ENCODE measurements at regions not wholly inside any gene's neighbourhood (a gene's known extent, or its start where the extent isn't known, plus 50 kb on each side); places are given as distances from the start of the nearest gene placed in this dataset.
A peak's percentile ranks its signal among the peaks of the same experiment; 100 is the strongest.
"Not testable (repeated sequence)": the region's sequence is repeated elsewhere in the genome, so short reads cannot be mapped to it uniquely, and the experiment has no call there.

GRCh38 chr11:34721646-34722045 is 100.8 kb downstream of the EHF start:
- TF ChIP-seq CTCF (IDR thresholded peaks at IDR 0.05; ENCODE audit: low read depth, low read length): no peak
- peak; percentile 33 to 69 for DNase-seq (ENCODE audit: low read depth in 2 of 2)
- H3K4me3 ChIP-seq (replicated peaks in 1 of 2; ENCODE audit: low read depth in 2 of 2, low read length in 2 of 2): no peak overlapping the region

- no peak for TF ChIP-seq CTCF (IDR thresholded peaks at IDR 0.05; ENCODE audit: low read depth, low read length)
- DNase-seq (ENCODE audit: low read depth in 2 of 2): peak in 1 of 2 donors; percentile 5
- no peak overlapping the region for H3K4me3 ChIP-seq (replicated peaks in 1 of 2; ENCODE audit: low read depth in 2 of 2, low read length in 2 of 2)
Observed at GRCh38 chr11:34719303-34719848, 98.5 kb downstream of the EHF start.

- not testable (repeated sequence) for DNase-seq (ENCODE audit: low read depth in 2 of 2); H3K4me3 ChIP-seq (replicated peaks in 1 of 2; ENCODE audit: low read depth in 2 of 2, low read length in 2 of 2)
Observed at GRCh38 chr11:34713631-34714030, 92.7 kb downstream of the EHF start.

Data from cardiac fibroblast (primary cell).